Spleen (tissue), 11 donors: ENCODE measurements at regions not wholly inside any gene's neighbourhood (a gene's known extent, or its start where the extent isn't known, plus 50 kb on each side); places are given as distances from the start of the nearest gene placed in this dataset.

ENCODE experiments used
- DNase-seq: peaks from one replicate; pipeline ENCODE4 v3.0.0-alpha.2; 2020
- H3K27ac ChIP-seq, 8 donors: fragments of 200-600 bp; sonication (generic) in 7 of 8; 1 replicate in 4 of 8; 2 replicates in 4 of 8; pipeline versions ENCODE4 v1.5.0 to v1.8.0; 2016 to 2021; ENCODE audit warnings: inconsistent platforms in 4 of 8, mild to moderate bottlenecking in 4 of 8, moderate library complexity in 1 of 8
- H3K27me3 ChIP-seq, 7 donors: fragments of 200-600 bp; sonication (generic) in 6 of 7; replicated peaks in 1 of 7; 1 replicate in 4 of 7; 2 replicates in 3 of 7; pipeline versions ENCODE4 v1.5.0 to v1.8.0; 2016 to 2021; ENCODE audit warnings: inconsistent platforms in 3 of 7, mild to moderate bottlenecking in 1 of 7
- H3K36me3 ChIP-seq, 6 donors: fragments of 200-600 bp; sonication (generic) in 5 of 6; 1 replicate in 4 of 6; 2 replicates in 2 of 6; pipeline versions ENCODE4 v1.5.0 to v1.8.0; 2016 to 2021; ENCODE audit warnings: inconsistent platforms in 2 of 6
- H3K4me1 ChIP-seq, 6 donors: fragments of 200-600 bp; sonication (generic) in 5 of 6; 1 replicate in 3 of 6; 2 replicates in 3 of 6; pipeline versions ENCODE4 v1.5.0 to v1.8.0; 2016 to 2021; ENCODE audit warnings: inconsistent platforms in 3 of 6
- H3K4me3 ChIP-seq, 8 donors: fragments of 200-600 bp; sonication (generic) in 7 of 8; 1 replicate in 4 of 8; 2 replicates in 4 of 8; pipeline versions ENCODE4 v1.5.0 to v1.8.0; 2016 to 2021; ENCODE audit warnings: inconsistent platforms in 4 of 8, mild to moderate bottlenecking in 4 of 8, moderate library complexity in 2 of 8
- H3K9me3 ChIP-seq, 8 donors: fragments of 200-600 bp; sonication (generic) in 7 of 8; 1 replicate in 4 of 8; 2 replicates in 4 of 8; pipeline versions ENCODE4 v1.5.0 to v1.8.0; 2016 to 2021; ENCODE audit warnings: inconsistent platforms in 4 of 8
- CTCF ChIP-seq, 11 experiments: fragments of 200-600 bp in 7 of 11; fragments of 450-650 bp in 4 of 11; sonication (generic) in 4 of 11; IDR thresholded peaks in 8 of 11; conservative IDR thresholded peaks in 3 of 11; 1 replicate in 7 of 11; 2 replicates in 4 of 11; pipeline versions ENCODE4 v1.4.0 to v1.8.0; 2016 to 2021; ENCODE audit warnings: antibody characterized with exemption in 11 of 11, inconsistent platforms in 4 of 11, mild to moderate bottlenecking in 1 of 11
- POLR2A ChIP-seq, 3 donors: fragments of 450-650 bp; IDR thresholded peaks; one replicate each; pipeline ENCODE4 v1.5.1; 2017; ENCODE audit warnings: antibody characterized with exemption in 3 of 3, mild to moderate bottlenecking in 1 of 3
- POLR2AphosphoS5 ChIP-seq, 3 donors: sonication (generic); formaldehyde crosslinking; IDR thresholded peaks; one replicate each; pipeline ENCODE4 v1.5.1; 2017; ENCODE audit warnings: antibody characterized with exemption in 3 of 3
- WGBS, 5 donors: extraction: QIAGEN DNeasy Blood & Tissue Kit in 3 of 5; methylation state at CpG; one replicate each; pipeline versions ENCODE4 v1.1.5 to v1.1.7; 2013 to 2018; 5-methylcytosine and 5-hydroxymethylcytosine counted together
- intact Hi-C: fragments of 100-400 bp; cut with DNase I; formaldehyde crosslinking; loops from one replicate; pipeline ENCODE4 v1.15.0; 2023; ENCODE audit warnings: low total_unique reads
- donor health status: healthy with polysubstance abuse.
- donor health status: DM: no; HTN: no; CAD: no; lungs with moderate emphysema.
- donor health status: DM: no; HTN: no; CAD: no.
- donor health status: Bipolar disorder and iron deficiency.
- donor health status: healthy.
- donor health status: DM: no; HTN: no; CAD: no.
- donor health status: DM: yes; HTN: yes; CAD: no.

DNA sequence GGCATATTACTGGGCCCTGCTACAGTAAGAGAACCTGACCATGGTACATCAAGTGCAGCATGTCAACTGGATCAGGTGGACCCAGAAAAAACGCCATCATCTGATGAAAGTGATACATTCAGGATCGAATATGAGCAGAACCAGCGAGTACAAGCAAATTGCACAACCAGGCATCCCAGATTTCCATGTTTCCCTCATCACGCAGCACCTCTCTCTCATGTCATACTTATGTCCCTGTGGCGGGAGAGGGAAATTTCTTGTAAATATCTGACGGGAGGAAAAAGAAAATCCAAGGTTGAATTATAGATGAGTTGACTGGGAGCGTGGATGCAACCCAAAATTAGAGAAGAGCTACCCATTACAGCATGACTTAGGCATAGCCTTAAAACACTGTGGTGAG lies 608.5 kb upstream of the FAT1 start:
- 77 to 88% (median 86%) methylated on average over 7 of the region's 7 CpGs for WGBS, 5 donors
- H3K27ac ChIP-seq, result no peak overlapping the region
- DNase-seq, result no peak
- peaks cover 0 to 16% (median 1%) of the 10 kb centered on the region in 8 donors for H3K9me3 ChIP-seq
- H3K4me3 ChIP-seq, result no peak overlapping the region
- H3K36me3 ChIP-seq, result no peaks in the 10 kb centered on the region
- intact Hi-C loops, result no loop called here
- TF ChIP-seq CTCF (IDR thresholded peaks at IDR 0.05 in 8 of 11, conservative IDR thresholded peaks at IDR 0.05 in 3 of 11) (no peak), POLR2AphosphoS5 (IDR thresholded peaks at IDR 0.05) (no peak), POLR2A (IDR thresholded peaks at IDR 0.05) (no peak)
- H3K27me3 ChIP-seq, result no peaks in the 10 kb centered on the region
- no peaks in the 10 kb centered on the region for H3K4me1 ChIP-seq

DNA sequence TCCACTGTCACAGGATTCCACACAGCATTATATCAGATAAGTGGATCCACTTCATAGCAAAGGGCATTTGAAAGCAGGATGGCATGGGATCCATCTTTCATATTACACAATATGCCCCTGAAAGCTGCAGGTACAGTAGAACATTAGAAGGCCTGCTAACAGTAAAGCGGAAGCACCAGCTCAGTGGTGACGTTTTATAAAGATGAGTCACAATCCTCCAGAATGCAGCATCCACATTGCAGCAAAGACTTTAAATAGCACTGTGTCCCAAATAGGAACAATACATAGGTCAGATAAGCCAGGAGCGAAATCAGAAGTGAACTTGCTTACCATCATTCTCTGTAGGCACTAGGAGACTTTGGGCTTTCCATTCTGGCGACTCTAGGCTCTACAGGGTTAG lies 609.5 kb upstream of the FAT1 start:
- Histone ChIP-seq H3K27me3 (no peaks in the 10 kb centered on the region), H3K27ac (no peak overlapping the region), H3K36me3 (no peaks in the 10 kb centered on the region), H3K4me1 (no peaks in the 10 kb centered on the region), H3K9me3 (peaks cover 0 to 16% (median 1%) of the 10 kb centered on the region in 8 donors), H3K4me3 (no peak overlapping the region)
- intact Hi-C loops, result no loop called here
- no peak for TF ChIP-seq POLR2AphosphoS5 (IDR thresholded peaks at IDR 0.05)
- no peak for TF ChIP-seq CTCF (IDR thresholded peaks at IDR 0.05 in 8 of 11, conservative IDR thresholded peaks at IDR 0.05 in 3 of 11)
- TF ChIP-seq POLR2A (IDR thresholded peaks at IDR 0.05), result no peak
- WGBS, 5 donors, result 74 to 87% (median 81%) methylated on average over 4 of the region's 4 CpGs
- DNase-seq, result no peak

GRCh38 chr4:187335339-187335738 lies 611.7 kb upstream of the FAT1 start:
- H3K27me3 ChIP-seq, result no peaks in the 10 kb centered on the region
- H3K4me1 ChIP-seq, result no peaks in the 10 kb centered on the region
- no peaks in the 10 kb centered on the region for H3K36me3 ChIP-seq
- H3K9me3 ChIP-seq, result peaks cover 0 to 20% (median 1%) of the 10 kb centered on the region in 8 donors
- TF ChIP-seq POLR2AphosphoS5 (IDR thresholded peaks at IDR 0.05) (no peak), POLR2A (IDR thresholded peaks at IDR 0.05) (no peak), CTCF (IDR thresholded peaks at IDR 0.05 in 8 of 11, conservative IDR thresholded peaks at IDR 0.05 in 3 of 11) (no peak)
- WGBS, 5 donors, result 85 to 94% (median 91%) methylated on average over 13 of the region's 13 CpGs
- H3K4me3 ChIP-seq, result no peak overlapping the region
- intact Hi-C loops, result no loop called here
- no peak for DNase-seq
- no peak overlapping the region for H3K27ac ChIP-seq

- Histone ChIP-seq H3K27ac (no peak overlapping the region), H3K36me3 (no peaks in the 10 kb centered on the region), H3K4me1 (no peaks in the 10 kb centered on the region), H3K27me3 (no peaks in the 10 kb centered on the region), H3K9me3 (peaks cover 0 to 13% (median 0%) of the 10 kb centered on the region in 8 donors), H3K4me3 (no peak overlapping the region)
- TF ChIP-seq POLR2AphosphoS5 (IDR thresholded peaks at IDR 0.05) (no peak), CTCF (IDR thresholded peaks at IDR 0.05 in 8 of 11, conservative IDR thresholded peaks at IDR 0.05 in 3 of 11) (no peak), POLR2A (IDR thresholded peaks at IDR 0.05) (no peak)
- intact Hi-C loops, result no loop called here
- no peak for DNase-seq
- 48 to 79% (median 51%) methylated on average over 3 of the region's 3 CpGs for WGBS, 5 donors
These were observed 631.1 kb upstream of the FAT1 start for GRCh38 chr4:187354740-187355139.
